Keratinocyte (primary cell): ENCODE measurements at regions not wholly inside any gene's neighbourhood (a gene's known extent, or its start where the extent isn't known, plus 50 kb on each side); places are given as distances from the start of the nearest gene placed in this dataset.

Source experiments
- DNase-seq: peaks from one replicate; pipeline ENCODE4 v3.0.0-alpha.2; 2011; ENCODE audit warnings: low read depth, missing footprints, low spot score
- FAIRE-seq: peaks from 2 replicates; lab custom pipeline; 2011; peaks lifted over from hg19 to GRCh38; lab: Jason Lieb, UNC
- H2AFZ ChIP-seq: 2 replicates; pipeline ENCODE4 v1.6.0; 2012; ENCODE audit warnings: low read length, control low read depth, inconsistent platforms; ENCODE audit not compliant: control insufficient read depth
- H3K27ac ChIP-seq: 2 replicates; pipeline ENCODE4 v1.5.1; 2011; ENCODE audit warnings: low read length; ENCODE audit not compliant: control insufficient read depth, insufficient read depth
- H3K27me3 ChIP-seq: 3 replicates; pipeline ENCODE4 v1.6.0; 2011; ENCODE audit warnings: low read length; ENCODE audit not compliant: control insufficient read depth, insufficient read depth; ENCODE audit errors: extremely low read depth
- H3K36me3 ChIP-seq, 2 experiments: 2 replicates in 1 of 2; 3 replicates in 1 of 2; pipeline ENCODE4 v1.5.1; 2011; ENCODE audit warnings: low read length in 2 of 2, mild to moderate bottlenecking in 1 of 2; ENCODE audit not compliant: control insufficient read depth in 2 of 2, insufficient read depth in 2 of 2; ENCODE audit errors: extremely low read depth in 1 of 2
- H3K4me1 ChIP-seq: 3 replicates; pipeline ENCODE4 v1.5.1; 2011; ENCODE audit warnings: low read length; ENCODE audit not compliant: control insufficient read depth, insufficient read depth; ENCODE audit errors: extremely low read depth
- H3K4me2 ChIP-seq: 3 replicates; pipeline ENCODE4 v1.6.0; 2011; ENCODE audit warnings: low read depth, low read length; ENCODE audit not compliant: control insufficient read depth, insufficient read depth; ENCODE audit errors: extremely low read depth
- H3K4me3 ChIP-seq, 3 experiments: fragments of 200-600 bp in 1 of 3; sonication (generic) in 1 of 3; 2 replicates in 2 of 3; 3 replicates in 1 of 3; pipeline ENCODE4 v1.5.1; 2011 to 2016; ENCODE audit warnings: low read length in 3 of 3, mild to moderate bottlenecking in 3 of 3, control low read depth in 2 of 3, inconsistent platforms in 1 of 3, low read depth in 1 of 3, mixed read lengths in 1 of 3, mixed run types in 1 of 3, moderate library complexity in 1 of 3; ENCODE audit not compliant: control insufficient read depth in 2 of 3, insufficient read depth in 2 of 3; ENCODE audit errors: extremely low read depth in 1 of 3
- H3K79me2 ChIP-seq: 2 replicates; pipeline ENCODE4 v1.6.0; 2012; ENCODE audit warnings: low read length; ENCODE audit not compliant: control insufficient read depth, insufficient read depth
- H3K9ac ChIP-seq: 3 replicates; pipeline ENCODE4 v1.6.0; 2011; ENCODE audit warnings: low read length; ENCODE audit not compliant: control insufficient read depth, insufficient read depth; ENCODE audit errors: extremely low read depth
- H3K9me1 ChIP-seq: 3 replicates; pipeline ENCODE4 v1.6.0; 2011; ENCODE audit warnings: low read length; ENCODE audit not compliant: control insufficient read depth, insufficient read depth; ENCODE audit errors: extremely low read depth
- H3K9me3 ChIP-seq: 2 replicates; pipeline ENCODE4 v1.5.1; 2012; ENCODE audit warnings: low read depth, low read length; ENCODE audit not compliant: control insufficient read depth
- H4K20me1 ChIP-seq: 3 replicates; pipeline ENCODE4 v1.6.0; 2011; ENCODE audit warnings: low read length; ENCODE audit not compliant: control insufficient read depth, insufficient read depth; ENCODE audit errors: extremely low read depth
- EZH2 ChIP-seq: IDR thresholded peaks from one replicate; pipeline ENCODE4 v1.6.1; 2012; ENCODE audit warnings: inconsistent platforms, mild to moderate bottlenecking, low read length, moderate library complexity
- dilution Hi-C: fragments of 300-500 bp; cut with MboI; formaldehyde crosslinking; loops from one replicate; pipeline ENCODE4 v1.7.0; 2020; ENCODE audit warnings: low sequenced_read_pairs; ENCODE audit not compliant: extremely low pct_ligation_motif_present
- TF ChIP-seq, protein P1 (sequence below), 3 experiments: IDR thresholded peaks in 1 of 3; conservative IDR thresholded peaks in 1 of 3; optimal IDR thresholded peaks in 1 of 3; 2 replicates in 2 of 3; 3 replicates in 1 of 3; pipeline versions ENCODE3 to v1.5.1; 2011; ENCODE audit warnings: low read length in 3 of 3, mild to moderate bottlenecking in 3 of 3, moderate library complexity in 2 of 3, control low read depth in 1 of 3, inconsistent platforms in 1 of 3; ENCODE audit not compliant: insufficient read depth in 2 of 3; ENCODE audit errors: extremely low read depth in 1 of 3

DNA sequence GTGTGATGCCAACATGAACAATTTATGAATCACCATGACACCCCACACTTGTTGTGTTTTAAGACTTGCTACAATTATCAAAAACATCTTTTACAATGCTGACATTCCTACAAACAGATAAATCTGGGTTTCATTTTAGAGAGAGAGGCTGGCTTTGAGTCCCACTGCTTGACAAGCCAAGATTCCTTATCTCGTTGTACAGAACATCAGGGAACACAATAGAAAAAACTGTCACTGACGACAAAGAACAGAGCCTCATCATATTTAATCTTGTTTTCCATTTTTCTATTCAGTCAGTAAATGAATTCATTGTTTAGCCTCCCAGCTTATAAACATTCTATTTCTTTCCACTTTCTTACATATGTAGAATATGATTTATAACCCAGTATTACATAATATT is 461.6 kb upstream of the VSTM2A start:
- no peaks in the 10 kb centered on the region for H3K36me3 ChIP-seq
- H3K4me1 ChIP-seq: peaks cover 4% of the 10 kb centered on the region
- H3K27me3 ChIP-seq: no peaks in the 10 kb centered on the region
- no peak overlapping the region for H3K27ac ChIP-seq
- no peaks in the 10 kb centered on the region for H4K20me1 ChIP-seq
- TF ChIP-seq, protein P1, sequence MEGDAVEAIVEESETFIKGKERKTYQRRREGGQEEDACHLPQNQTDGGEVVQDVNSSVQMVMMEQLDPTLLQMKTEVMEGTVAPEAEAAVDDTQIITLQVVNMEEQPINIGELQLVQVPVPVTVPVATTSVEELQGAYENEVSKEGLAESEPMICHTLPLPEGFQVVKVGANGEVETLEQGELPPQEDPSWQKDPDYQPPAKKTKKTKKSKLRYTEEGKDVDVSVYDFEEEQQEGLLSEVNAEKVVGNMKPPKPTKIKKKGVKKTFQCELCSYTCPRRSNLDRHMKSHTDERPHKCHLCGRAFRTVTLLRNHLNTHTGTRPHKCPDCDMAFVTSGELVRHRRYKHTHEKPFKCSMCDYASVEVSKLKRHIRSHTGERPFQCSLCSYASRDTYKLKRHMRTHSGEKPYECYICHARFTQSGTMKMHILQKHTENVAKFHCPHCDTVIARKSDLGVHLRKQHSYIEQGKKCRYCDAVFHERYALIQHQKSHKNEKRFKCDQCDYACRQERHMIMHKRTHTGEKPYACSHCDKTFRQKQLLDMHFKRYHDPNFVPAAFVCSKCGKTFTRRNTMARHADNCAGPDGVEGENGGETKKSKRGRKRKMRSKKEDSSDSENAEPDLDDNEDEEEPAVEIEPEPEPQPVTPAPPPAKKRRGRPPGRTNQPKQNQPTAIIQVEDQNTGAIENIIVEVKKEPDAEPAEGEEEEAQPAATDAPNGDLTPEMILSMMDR (optimal IDR thresholded peaks at IDR 0.05 in 1 of 3, IDR thresholded peaks at IDR 0.05 in 1 of 3, conservative IDR thresholded peaks at IDR 0.05 in 1 of 3; ENCODE audit: extremely low read depth in 1 of 3, insufficient read depth in 2 of 3, low read length in 3 of 3): no peak
- no peak for TF ChIP-seq EZH2
- H3K9me3 ChIP-seq: no peaks in the 10 kb centered on the region
- dilution Hi-C loops: no loop called here
- H2AFZ ChIP-seq: no peak overlapping the region
- no peaks in the 10 kb centered on the region for H3K9me1 ChIP-seq
- no peak overlapping the region for H3K9ac ChIP-seq
- H3K4me3 ChIP-seq: no peak overlapping the region
- no peak for DNase-seq
- H3K4me2 ChIP-seq: no peak overlapping the region
- FAIRE-seq: no peak
- H3K79me2 ChIP-seq: no peaks in the 10 kb centered on the region

DNA sequence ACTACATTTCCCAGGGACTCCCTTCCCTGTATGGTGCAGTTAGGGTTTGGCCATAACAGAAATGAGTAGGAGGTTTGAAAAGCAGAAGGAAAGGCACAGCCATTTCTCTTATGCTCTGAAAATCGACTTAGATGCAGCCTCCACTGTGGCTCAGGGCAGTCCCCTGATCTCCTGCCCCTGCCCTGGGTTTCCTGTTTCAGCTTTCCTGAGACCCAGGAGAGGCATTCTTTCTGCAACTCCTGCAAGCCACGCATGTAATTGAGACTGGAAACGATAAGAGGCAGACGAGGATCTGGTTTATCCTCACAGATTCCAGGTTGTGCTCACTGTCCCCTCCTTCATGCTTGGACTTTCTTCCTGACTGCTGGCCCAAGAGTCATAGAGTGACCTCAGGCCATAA is 461.2 kb upstream of the VSTM2A start:
- no peaks in the 10 kb centered on the region for H3K27me3 ChIP-seq
- no peak for FAIRE-seq
- dilution Hi-C loops: no loop called here
- TF ChIP-seq, protein P1 (optimal IDR thresholded peaks at IDR 0.05 in 1 of 3, IDR thresholded peaks at IDR 0.05 in 1 of 3, conservative IDR thresholded peaks at IDR 0.05 in 1 of 3; ENCODE audit: extremely low read depth in 1 of 3, insufficient read depth in 2 of 3, low read length in 3 of 3): no peak
- no peak for TF ChIP-seq EZH2
- H3K27ac ChIP-seq: no peak overlapping the region
- H3K4me3 ChIP-seq: no peak overlapping the region
- no peaks in the 10 kb centered on the region for H3K9me3 ChIP-seq
- H3K36me3 ChIP-seq: no peaks in the 10 kb centered on the region
- H3K4me1 ChIP-seq: peaks cover 4% of the 10 kb centered on the region
- no peak overlapping the region for H2AFZ ChIP-seq
- H3K9ac ChIP-seq: no peak overlapping the region
- no peak overlapping the region for H3K4me2 ChIP-seq
- H4K20me1 ChIP-seq: no peaks in the 10 kb centered on the region
- no peaks in the 10 kb centered on the region for H3K9me1 ChIP-seq
- no peak for DNase-seq
- H3K79me2 ChIP-seq: no peaks in the 10 kb centered on the region
